ENCODE measurements at regions not wholly inside any gene's neighbourhood (a gene's known extent, or its start where the extent isn't known, plus 50 kb on each side); places are given as distances from the start of the nearest gene placed in this dataset.

GRCh38 chr6:1055015-1055921 is 256.6 kb upstream of the FOXQ1 start:
- TF ChIP-seq CTCF (IDR thresholded peaks at IDR 0.05; ENCODE audit: insufficient read depth, low read depth, low read length, missing control alignments): no peak
- no peak for DNase-seq (ENCODE audit: low read depth)
- no peak overlapping the region for H3K4me3 ChIP-seq (ENCODE audit: low read length)

DNA sequence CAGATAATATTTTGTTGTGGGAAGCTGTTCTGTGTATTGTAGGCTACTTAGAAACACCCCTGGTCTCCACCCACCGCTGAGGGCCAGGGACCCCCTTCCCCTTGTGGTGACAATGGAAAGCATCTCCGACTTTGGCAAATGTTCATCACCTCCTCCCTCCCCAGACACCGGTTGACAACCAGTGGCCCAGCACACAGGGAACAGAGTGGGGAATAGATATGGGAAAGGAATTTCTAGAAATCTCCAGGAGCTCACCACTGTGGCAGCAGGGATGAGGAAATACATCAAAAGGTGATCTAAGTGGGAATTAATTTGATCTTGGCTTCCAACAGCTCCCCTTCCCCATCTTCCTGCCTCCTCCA is 257.3 kb upstream of the FOXQ1 start:
- no peak for DNase-seq (ENCODE audit: low read depth)

GRCh38 chr6:1053586-1053985 is 258.3 kb upstream of the FOXQ1 start:
- no peak overlapping the region for H3K4me3 ChIP-seq (ENCODE audit: low read length)
- DNase-seq (ENCODE audit: low read depth): no peak
- TF ChIP-seq CTCF (IDR thresholded peaks at IDR 0.05; ENCODE audit: insufficient read depth, low read depth, low read length, missing control alignments): no peak

More for the DNA sequence above, 257.3 kb upstream of the FOXQ1 start:
- H3K4me3 ChIP-seq (ENCODE audit: low read length): no peak overlapping the region
- no peak for TF ChIP-seq CTCF (IDR thresholded peaks at IDR 0.05; ENCODE audit: insufficient read depth, low read depth, low read length, missing control alignments)

- H3K4me3 ChIP-seq (ENCODE audit: low read length): no peak overlapping the region
- DNase-seq (ENCODE audit: low read depth): no peak
- TF ChIP-seq CTCF (IDR thresholded peaks at IDR 0.05; ENCODE audit: insufficient read depth, low read depth, low read length, missing control alignments): no peak
These were observed 259.6 kb upstream of the FOXQ1 start for GRCh38 chr6:1052262-1052661.

DNA sequence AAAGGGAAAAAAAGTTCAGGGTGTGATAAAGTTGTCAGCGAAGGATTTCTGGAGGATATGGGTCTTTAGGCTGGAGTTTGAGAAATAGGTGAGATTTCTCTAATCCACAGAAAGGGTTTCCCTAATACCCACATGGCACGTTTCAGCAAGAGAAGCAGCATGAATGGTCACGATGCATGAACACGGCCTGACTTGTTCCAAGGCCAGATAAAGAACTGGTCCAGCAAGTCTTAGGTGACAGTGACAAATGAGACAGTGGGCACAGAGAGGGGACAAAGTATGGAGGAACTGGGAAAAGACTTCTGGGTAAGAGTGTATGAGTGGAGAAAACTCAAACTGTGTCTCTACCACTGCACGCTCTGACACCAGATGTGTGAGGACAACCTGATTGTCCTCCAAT is 262.0 kb upstream of the FOXQ1 start:
- DNase-seq (ENCODE audit: low read depth): no peak
- no peak overlapping the region for H3K4me3 ChIP-seq (ENCODE audit: low read length)
- TF ChIP-seq CTCF (IDR thresholded peaks at IDR 0.05; ENCODE audit: insufficient read depth, low read depth, low read length, missing control alignments): no peak

DNA sequence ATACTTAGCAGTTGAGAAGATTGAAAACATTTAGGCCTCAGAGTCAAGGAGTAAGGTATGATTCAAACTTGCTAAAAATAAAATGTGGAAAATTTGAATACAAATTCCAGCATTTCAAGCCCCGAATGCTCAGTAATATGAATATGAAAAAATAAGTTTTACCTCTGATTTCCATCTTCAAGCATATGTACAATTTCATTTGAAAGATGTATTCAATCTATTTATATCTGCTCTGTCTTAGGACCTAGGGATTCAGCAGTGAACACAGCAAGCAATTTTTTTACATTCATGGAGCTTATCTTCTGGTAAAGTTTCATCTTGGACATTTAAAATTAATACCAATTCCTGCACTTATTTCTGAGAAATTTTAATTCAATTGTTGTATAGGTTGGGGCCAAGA is 262.7 kb upstream of the FOXQ1 start:
- no peak overlapping the region for H3K4me3 ChIP-seq (ENCODE audit: low read length)
- DNase-seq (ENCODE audit: low read depth): no peak
- no peak for TF ChIP-seq CTCF (IDR thresholded peaks at IDR 0.05; ENCODE audit: insufficient read depth, low read depth, low read length, missing control alignments)
